ENCODE measurements at regions not wholly inside any gene's neighbourhood (a gene's known extent, or its start where the extent isn't known, plus 50 kb on each side); places are given as distances from the start of the nearest gene placed in this dataset.

- no peak for DNase-seq
Measured at GRCh38 chr18:45447355-45448265, 167.7 kb upstream of the SLC14A2 start.

GRCh38 chr18:45448871-45449270, 166.4 kb upstream of the SLC14A2 start:
- DNase-seq, result no peak

GRCh38 chr18:45449418-45450227, 165.7 kb upstream of the SLC14A2 start:
- DNase-seq, result no peak

GRCh38 chr18:45456090-45457021, 158.9 kb upstream of the SLC14A2 start:
- no peak for DNase-seq

GRCh38 chr18:45458033-45458432, 157.2 kb upstream of the SLC14A2 start:
- no peak for DNase-seq

GRCh38 chr18:45462179-45462578, 153.1 kb upstream of the SLC14A2 start:
- DNase-seq, result no peak

GRCh38 chr18:45463451-45463850, 151.8 kb upstream of the SLC14A2 start:
- DNase-seq, result no peak

GRCh38 chr18:45464619-45465018, 150.7 kb upstream of the SLC14A2 start:
- no peak for DNase-seq

- DNase-seq, result no peak
Measured at GRCh38 chr18:45467293-45467692, 148.0 kb upstream of the SLC14A2 start.

GRCh38 chr18:45467945-45468344, 147.3 kb upstream of the SLC14A2 start:
- no peak for DNase-seq

- DNase-seq, result no peak
Measured at GRCh38 chr18:45478889-45479288, 136.4 kb upstream of the SLC14A2 start.

GRCh38 chr18:45480219-45481015, 134.9 kb upstream of the SLC14A2 start:
- DNase-seq, result no peak

GRCh38 chr18:45481821-45482220, 133.5 kb upstream of the SLC14A2 start:
- DNase-seq, result no peak

GRCh38 chr18:45482286-45482685, 133.0 kb upstream of the SLC14A2 start:
- DNase-seq, result no peak

- no peak for DNase-seq
Measured at GRCh38 chr18:45487581-45487980, 127.7 kb upstream of the SLC14A2 start.

- no peak for DNase-seq
Measured at GRCh38 chr18:45488645-45489044, 126.6 kb upstream of the SLC14A2 start.

- DNase-seq, result no peak
Measured at GRCh38 chr18:45493830-45494229, 121.4 kb upstream of the SLC14A2 start.

GRCh38 chr18:45494811-45495210, 120.5 kb upstream of the SLC14A2 start:
- DNase-seq, result no peak

- no peak for DNase-seq
Measured at GRCh38 chr18:45496741-45497140, 118.5 kb upstream of the SLC14A2 start.

GRCh38 chr18:45497595-45498286, 117.5 kb upstream of the SLC14A2 start:
- no peak for DNase-seq

- DNase-seq, result no peak
Measured at GRCh38 chr18:45498287-45498658, 117.0 kb upstream of the SLC14A2 start.
